ENCODE measurements at regions not wholly inside any gene's neighbourhood (a gene's known extent, or its start where the extent isn't known, plus 50 kb on each side); places are given as distances from the start of the nearest gene placed in this dataset.
"Not testable (repeated sequence)": the region's sequence is repeated elsewhere in the genome, so short reads cannot be mapped to it uniquely, and the experiment has no call there.

DNA sequence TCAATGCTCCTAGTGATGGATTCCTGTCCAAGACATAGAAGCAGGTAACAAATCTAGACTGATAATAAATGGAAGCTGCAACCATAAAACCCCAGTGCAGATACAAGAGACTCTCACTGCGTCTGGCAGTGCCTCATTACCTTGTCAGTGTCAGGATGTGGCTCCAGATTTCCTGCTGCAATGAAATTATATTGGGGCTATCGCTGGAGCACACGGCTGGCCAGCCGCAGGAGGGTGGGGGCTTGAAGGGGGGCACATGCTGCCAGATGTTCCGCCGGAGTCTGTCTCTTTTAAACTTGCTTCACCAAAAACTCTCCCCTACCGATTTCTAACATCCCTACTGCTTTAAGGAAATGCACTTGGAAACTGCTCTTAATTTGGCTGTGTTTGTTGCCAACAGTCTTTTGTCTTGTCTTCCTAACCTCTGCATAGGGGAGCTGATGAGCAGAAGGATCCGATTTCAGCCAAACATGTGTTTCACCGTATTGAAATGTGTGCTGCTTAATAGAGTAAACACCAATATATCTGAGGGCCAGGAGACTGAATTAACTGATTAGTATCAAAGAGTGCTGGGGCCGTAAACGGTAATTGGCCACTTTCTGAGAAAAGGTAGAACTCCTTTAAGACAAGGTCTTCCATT lies 102.2 kb upstream of the EXOC2 start:
- no peak for DNase-seq (ENCODE audit: low read depth, low spot score)
- in situ Hi-C loops (cut with HindIII; ENCODE audit: low pct_unique_long_range_greater_than_20kb, low sequenced_read_pairs), result no loop called here

DNA sequence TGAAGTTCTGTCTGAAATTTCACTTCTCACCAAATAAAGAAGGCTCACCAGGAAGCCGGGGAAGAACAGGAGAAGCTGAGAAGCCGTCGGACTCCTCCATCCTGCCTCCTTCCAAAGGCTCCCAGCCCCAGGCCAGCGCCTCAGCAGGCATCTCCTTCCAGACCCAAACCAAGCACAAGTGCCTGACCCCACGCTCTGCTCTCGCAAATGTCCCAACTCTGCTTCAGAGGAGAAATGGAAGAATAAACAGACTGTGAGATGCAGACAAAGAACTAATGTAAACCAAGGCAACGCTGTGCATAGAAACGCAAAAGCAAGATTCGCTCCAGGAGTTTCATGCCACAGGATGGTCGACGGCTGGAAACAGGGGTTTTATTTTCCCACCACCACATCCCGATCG lies 100.3 kb upstream of the EXOC2 start:
- in situ Hi-C loops (cut with HindIII; ENCODE audit: low pct_unique_long_range_greater_than_20kb, low sequenced_read_pairs), result no loop called here
- no peak for DNase-seq (ENCODE audit: low read depth, low spot score)

DNA sequence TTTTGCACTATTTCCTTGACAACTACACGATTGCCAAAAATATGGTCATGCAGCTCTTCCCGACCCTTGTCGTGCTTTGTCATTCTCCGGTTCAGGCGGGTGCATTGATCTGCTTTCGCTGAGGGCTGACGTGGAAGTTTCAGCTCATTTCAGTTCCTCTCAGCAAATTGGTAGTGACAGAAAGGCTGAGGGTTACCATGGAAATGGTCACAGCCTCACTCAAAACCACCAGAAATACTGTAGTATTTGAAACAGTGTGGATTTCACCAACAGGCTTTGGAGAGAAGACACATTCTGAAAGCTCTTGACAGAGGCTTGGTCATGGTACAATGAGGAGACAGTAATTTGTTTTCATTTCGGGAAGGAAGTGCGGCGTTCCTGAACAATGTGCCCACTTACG lies 99.7 kb upstream of the EXOC2 start:
- in situ Hi-C loops (cut with HindIII; ENCODE audit: low pct_unique_long_range_greater_than_20kb, low sequenced_read_pairs), result no loop called here
- DNase-seq (ENCODE audit: low read depth, low spot score), result no peak

DNA sequence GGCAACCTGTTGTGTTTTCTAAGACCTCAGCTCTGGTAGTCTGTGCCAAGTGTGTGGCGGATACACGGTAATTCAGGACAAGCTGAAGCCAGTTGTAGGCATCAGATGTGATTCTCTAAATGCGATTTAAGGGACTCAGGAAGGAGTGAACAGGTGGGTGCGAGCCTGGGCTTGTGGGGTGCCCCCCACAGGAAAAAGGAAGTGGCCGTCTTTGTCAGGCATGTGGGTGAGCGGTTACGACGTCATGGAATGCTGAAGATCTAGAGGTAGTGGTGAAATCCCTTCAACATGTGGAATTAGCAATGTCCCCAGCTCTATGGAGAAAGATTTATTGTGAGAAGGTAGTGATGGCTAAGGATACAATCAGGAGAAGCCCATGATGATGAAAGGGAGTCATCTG lies 95.1 kb upstream of the EXOC2 start:
- in situ Hi-C loops (cut with HindIII; ENCODE audit: low pct_unique_long_range_greater_than_20kb, low sequenced_read_pairs), result no loop called here
- DNase-seq (ENCODE audit: low read depth, low spot score), result no peak

DNA sequence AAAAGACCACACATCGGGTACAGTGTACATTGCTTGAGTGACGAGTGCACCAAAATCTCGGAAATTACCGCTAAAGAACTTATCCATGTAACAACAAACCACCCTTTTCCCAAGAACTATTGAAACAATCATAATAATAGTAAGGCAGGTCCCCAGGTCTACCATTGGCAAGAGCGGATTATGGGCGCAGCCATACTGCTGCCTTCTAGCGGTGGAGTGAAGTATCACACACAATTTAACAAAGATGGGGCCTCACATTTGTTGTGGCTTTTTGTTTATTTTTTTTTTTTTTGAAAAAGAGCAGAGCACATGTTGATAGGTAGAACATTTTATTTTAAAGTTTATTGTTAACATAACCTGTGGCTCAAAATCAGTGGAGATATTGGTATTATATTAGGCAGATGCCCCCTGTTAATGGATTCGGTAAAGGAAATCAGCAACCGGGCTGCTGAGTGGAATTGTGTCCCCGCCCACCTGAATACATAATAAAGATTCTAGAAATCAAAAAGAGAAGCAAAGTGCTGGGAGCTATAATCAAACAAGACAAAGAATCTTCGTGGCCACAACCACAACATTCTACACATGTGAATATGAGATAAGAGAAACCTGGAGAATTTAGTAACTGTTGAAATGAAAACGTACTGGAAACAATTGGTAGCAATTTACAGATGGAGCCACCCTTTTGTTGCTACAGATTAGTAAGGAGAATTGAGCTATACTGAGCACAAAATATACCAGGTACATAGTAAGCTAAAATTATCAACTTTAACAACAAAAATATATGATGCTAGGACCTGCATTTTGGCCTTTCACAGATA lies 94.2 kb upstream of the EXOC2 start:
- in situ Hi-C loops (cut with HindIII; ENCODE audit: low pct_unique_long_range_greater_than_20kb, low sequenced_read_pairs), result no loop called here
- peak; percentile 67 for DNase-seq (ENCODE audit: low read depth, low spot score)

DNA sequence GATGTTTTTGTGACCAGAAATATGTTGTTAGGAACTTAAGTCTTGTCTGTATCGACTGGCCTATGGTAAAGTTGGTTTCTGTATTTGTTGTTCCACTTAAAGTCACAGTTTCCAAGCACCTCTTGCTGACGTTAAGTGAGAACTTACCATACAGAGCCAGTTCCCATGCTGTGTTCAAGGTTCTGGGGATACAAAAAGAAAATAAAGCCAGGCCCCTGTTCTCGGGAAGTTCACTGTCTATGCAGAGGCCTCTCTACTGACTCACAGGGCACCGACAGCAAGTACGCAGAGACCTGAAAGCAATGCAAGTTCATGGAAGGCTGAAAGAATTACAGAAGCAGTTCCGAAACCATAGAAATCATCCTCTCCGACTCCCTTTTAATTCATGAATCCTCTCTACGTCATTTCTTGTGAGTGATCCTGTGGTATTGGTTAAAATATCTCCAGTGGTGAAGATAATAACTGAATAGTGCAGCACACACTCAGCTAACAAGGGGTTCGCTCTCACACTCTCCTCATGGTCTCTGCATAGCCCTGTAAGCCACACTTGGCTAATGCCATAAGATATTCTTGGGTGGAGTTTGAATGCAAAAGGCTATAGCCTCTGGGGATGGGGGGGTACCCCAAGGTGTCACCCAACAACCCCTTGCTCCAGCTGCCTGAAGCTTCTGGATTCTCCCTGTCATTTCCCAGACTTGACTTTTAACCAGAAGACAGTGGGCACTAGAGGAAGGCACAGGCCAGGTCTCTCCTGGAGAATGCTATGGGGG lies 91.2 kb upstream of the EXOC2 start:
- in situ Hi-C loops (cut with HindIII; ENCODE audit: low pct_unique_long_range_greater_than_20kb, low sequenced_read_pairs), result no loop called here

DNA sequence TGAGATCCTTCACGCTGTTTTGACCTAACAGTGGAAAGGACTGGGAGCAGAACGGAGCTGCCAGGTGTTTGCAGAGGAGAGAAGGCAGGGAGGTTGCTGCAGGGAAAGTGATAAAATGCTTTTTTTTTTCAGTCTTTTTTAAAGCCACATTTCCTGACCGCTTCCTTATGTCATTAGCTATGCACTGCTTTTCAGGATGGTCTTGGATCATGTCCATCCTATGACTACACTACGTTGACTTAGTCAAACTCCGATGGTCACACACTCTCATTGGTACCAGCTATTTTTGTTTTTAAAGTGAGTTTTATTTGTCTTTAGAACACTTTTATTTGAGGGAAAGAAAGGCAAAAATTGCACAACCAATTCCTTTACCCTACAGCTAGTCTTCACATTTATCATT lies 89.2 kb upstream of the EXOC2 start:
- no peak for DNase-seq (ENCODE audit: low read depth, low spot score)
- in situ Hi-C loops (cut with HindIII; ENCODE audit: low pct_unique_long_range_greater_than_20kb, low sequenced_read_pairs), result no loop called here

More for the DNA sequence above, 91.2 kb upstream of the EXOC2 start:
- no peak for DNase-seq (ENCODE audit: low read depth, low spot score)

DNA sequence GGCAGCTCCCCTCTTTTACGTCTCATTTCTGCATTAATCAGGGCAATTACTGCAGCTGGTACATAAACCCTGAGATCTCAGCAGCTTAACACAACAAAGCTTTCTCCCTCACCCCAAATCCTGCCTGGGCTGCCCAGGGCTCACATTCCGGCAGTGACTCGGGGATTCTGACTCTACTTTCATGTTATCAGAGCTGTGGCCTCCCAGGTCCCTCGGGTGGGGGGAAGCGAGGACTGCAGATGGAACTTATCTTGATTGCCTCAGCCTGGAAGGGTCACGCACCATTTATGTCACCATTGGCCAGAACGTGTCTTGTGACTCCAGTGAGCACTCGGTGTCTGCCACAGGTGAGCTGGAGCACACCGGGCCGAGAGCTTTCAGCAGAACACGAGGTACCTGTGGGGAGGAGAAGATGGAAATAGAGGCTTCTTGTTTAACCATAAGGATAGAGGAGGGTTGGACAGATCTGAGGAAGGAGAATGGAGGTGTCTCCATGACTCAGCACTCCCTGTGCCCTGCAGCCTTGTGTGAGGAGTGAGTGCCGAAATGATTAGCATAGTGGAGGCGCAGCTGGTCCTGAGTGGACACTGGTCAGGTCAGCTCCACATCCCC lies 88.5 kb upstream of the EXOC2 start:
- in situ Hi-C loops (cut with HindIII; ENCODE audit: low pct_unique_long_range_greater_than_20kb, low sequenced_read_pairs), result no loop called here
- DNase-seq (ENCODE audit: low read depth, low spot score), result no peak

DNA sequence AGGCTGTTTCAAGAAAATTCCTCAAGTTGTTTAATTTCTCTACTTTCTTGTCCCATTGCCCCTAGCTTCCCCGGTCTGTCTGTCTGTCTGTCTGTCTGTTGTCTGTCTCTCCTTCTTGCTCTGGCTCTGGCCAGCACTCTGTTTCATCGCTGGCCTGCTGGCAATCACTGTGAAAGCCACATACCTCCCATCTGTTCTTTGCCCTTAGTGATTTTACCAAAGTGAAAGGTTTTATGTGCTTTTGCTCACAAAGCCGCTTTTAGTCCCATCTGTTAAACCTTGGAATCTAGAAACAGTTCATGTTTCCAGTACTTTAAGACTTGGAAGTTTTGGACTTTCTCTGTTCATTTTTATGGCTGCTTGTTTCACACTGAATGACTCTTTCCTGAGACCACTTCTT lies 87.8 kb upstream of the EXOC2 start:
- in situ Hi-C loops (cut with HindIII; ENCODE audit: low pct_unique_long_range_greater_than_20kb, low sequenced_read_pairs), result no loop called here
- no peak for DNase-seq (ENCODE audit: low read depth, low spot score)

DNA sequence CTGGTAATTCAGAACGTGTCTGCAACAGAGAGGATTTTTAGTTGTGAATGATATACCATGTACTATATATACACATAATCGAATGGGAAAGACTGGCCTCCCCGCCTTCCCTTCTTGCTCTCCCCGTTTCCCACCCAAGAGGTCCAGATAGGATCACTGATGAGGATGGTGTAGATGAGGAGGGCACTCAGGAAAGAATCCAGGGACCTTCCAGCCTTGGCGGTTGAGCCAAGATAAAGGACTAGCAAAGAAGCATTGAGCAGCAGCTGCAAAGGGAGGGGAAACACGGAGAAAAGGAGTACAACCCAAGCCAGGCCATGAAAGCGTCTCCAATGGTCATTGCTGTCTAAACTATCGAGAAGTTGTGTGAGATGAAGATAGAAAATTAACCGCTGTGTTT lies 84.0 kb upstream of the EXOC2 start:
- in situ Hi-C loops (cut with HindIII; ENCODE audit: low pct_unique_long_range_greater_than_20kb, low sequenced_read_pairs), result no loop called here
- no peak for DNase-seq (ENCODE audit: low read depth, low spot score)

DNA sequence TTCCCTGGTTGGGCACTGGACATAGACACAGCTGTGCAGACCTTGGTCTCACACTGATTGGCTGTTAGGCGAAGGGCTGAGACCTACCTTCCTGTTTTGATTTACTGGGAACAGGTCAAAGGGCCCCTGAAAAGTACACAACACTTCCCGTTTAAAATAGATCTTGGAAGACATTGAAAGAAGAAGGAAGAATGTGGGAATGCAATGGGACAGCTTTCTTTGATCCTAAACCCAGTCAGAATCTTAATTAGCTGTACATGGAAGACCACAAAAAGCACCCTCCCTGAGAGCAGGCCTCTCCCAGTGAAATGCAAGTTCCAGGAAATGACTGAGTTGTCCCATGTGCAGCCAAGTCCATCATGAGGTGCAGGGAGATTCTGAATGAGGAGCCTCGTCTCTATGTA lies 83.6 kb upstream of the EXOC2 start:
- in situ Hi-C loops (cut with HindIII; ENCODE audit: low pct_unique_long_range_greater_than_20kb, low sequenced_read_pairs), result no loop called here
- no peak for DNase-seq (ENCODE audit: low read depth, low spot score)

DNA sequence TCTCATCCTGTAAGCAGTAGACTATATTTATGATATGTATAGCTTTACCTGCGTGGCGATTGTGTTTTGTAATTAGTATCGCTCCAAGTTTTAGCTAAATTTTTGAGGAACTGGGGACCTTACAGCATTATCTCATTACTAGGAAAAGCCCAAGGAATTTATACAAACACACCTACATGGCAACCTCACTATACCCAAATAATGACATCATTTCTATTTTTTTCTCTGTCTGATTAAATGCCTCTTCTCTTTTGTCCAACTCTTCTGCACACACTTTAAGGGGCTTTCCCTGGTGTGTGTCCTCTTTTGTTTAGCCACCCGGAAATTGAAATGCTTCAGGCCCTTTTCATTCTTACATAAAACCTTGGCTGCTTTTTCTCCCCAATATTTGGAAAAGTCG lies 82.9 kb upstream of the EXOC2 start:
- DNase-seq (ENCODE audit: low read depth, low spot score), result no peak
- in situ Hi-C loops (cut with HindIII; ENCODE audit: low pct_unique_long_range_greater_than_20kb, low sequenced_read_pairs), result no loop called here

DNA sequence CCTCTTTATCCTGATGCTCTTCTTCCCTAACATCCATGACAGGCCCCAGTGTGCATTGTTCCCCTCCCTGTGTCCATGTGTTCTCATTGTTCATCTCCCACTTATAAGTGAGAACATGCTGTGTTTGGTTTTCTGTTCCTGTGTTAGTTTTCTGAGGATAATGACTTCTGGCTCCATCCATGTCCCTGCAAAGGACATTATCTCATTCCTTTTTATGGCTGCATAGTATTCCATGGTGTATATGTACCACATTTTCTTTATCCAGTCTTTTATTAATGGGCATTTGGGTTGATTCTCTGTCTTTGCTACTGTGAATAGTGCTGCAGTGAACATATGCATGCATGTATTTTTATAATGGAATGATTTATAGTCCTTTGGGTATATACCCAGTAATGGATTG lies 78.7 kb upstream of the EXOC2 start:
- DNase-seq (ENCODE audit: low read depth, low spot score); in situ Hi-C loops (cut with HindIII; ENCODE audit: low pct_unique_long_range_greater_than_20kb, low sequenced_read_pairs): not testable (repeated sequence)

DNA sequence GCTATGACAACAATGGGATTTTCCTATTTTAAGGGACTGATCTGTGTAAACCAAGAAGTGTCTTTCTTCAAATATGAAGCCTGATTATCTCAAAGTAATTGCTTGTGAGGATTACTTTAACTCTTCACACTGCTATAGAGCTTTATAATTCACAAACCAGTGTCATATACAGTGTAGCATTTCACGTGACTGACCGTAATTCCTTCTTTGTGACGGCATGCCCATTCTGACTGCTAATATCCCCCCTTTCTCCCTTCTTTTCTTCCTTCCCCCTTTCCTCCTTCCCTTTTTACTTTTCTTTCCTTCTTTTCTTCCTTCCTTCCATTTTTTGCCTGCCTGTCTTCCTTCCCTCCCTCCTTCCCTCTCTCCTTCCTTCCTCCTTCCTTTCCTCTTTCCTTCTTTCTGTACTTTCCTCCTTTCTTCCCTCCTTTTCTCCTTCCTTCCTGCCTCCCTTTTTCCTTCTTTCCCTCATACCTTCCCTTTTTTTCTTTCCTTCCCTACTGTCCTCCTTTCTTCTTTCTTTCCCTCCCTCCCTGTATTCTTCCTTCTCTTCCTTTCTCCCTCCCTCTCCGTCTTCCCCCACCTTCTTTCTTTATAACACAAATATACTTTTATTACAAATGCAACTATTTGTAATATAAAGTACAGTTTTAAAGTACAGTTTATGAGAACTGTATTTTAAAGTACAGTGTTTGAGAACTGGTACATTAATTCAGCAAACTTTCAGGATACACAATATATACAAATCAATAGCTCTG lies 75.0 kb upstream of the EXOC2 start:
- in situ Hi-C loops (cut with HindIII; ENCODE audit: low pct_unique_long_range_greater_than_20kb, low sequenced_read_pairs), result no loop called here

DNA sequence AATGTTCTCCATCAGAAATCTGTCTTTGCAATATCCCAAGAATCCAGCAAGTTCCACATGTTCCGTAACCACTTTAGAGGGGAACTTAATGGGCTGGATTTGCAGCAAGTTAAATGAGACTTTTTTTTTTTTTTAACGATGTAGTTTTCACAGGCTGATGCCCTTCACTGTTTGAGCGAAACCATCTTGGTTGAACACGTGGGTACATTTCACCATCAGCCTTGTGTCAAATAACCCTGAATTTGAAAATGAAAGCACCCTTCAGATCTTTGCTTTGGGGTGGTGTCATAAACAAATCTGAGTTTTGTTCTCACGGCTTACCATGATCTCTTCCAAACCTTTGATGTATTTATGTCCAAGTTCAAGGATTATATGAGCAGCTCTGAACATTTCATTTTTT lies 73.7 kb upstream of the EXOC2 start:
- peak; percentile 21 for DNase-seq (ENCODE audit: low read depth, low spot score)
- in situ Hi-C loops (cut with HindIII; ENCODE audit: low pct_unique_long_range_greater_than_20kb, low sequenced_read_pairs), result no loop called here

More for the DNA sequence above, 75.0 kb upstream of the EXOC2 start:
- no peak for DNase-seq (ENCODE audit: low read depth, low spot score)

DNA sequence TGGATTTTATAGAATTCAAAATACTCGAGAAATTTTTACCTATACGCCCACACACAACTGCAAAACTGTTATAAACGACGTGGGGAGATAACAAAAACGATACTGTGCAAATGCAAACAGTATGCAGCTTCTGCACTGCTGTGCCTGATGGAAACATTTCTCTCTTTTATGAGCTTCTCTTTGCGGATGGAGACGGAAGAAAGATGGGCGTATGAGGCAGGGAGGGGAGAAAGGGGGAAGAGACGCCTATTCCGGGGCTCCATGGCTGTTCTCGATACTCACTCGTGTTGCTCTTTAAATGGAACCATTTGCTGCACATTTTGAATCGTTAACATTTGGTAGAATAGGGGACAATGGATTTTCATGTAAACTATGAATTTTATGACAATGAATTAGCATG lies 69.1 kb upstream of the EXOC2 start:
- in situ Hi-C loops (cut with HindIII; ENCODE audit: low pct_unique_long_range_greater_than_20kb, low sequenced_read_pairs), result no loop called here
- no peak for DNase-seq (ENCODE audit: low read depth, low spot score)
